Activated CD8-positive, alpha-beta T cell treated with anti-CD3 and anti-CD28 coated beads, Interleukin-2, amount 10 ng/mL, durations not matched to agents 7 days and 5 days (primary cell): ENCODE measurements at regions not wholly inside any gene's neighbourhood (a gene's known extent, or its start where the extent isn't known, plus 50 kb on each side); places are given as distances from the start of the nearest gene placed in this dataset.
"Not testable (repeated sequence)": the region's sequence is repeated elsewhere in the genome, so short reads cannot be mapped to it uniquely, and the experiment has no call there.

Experiments
- ATAC-seq: fragments of 150-1000 bp; cut with Tn5 transposase; one replicate; pipeline ENCODE4 v1.10.0; 2021; ENCODE audit warnings: moderate library complexity
- CTCF ChIA-PET: fragments of 350-600 bp; sonication (Branson Sonifier 250); formaldehyde crosslinking; loops from one replicate; lab custom pipeline; 2021; ENCODE audit warnings: antibody characterized with exemption; lab: Charles Lee
- POLR2A ChIA-PET: fragments of 350-600 bp; sonication (Branson Sonifier 250); formaldehyde crosslinking; loops from one replicate; lab custom pipeline; 2021; ENCODE audit warnings: antibody characterized with exemption; lab: Charles Lee
- DNase-seq: peaks from one replicate; pipeline ENCODE4 v3.0.0-alpha.2; 2020
- H3K27ac Mint-ChIP-seq: one replicate; pipeline ENCODE4 v1.8.0; 2021; ENCODE audit warnings: mild to moderate bottlenecking, mixed read lengths
- H3K27me3 Mint-ChIP-seq: one replicate; pipeline ENCODE4 v1.8.0; 2021; ENCODE audit warnings: low read depth, mixed read lengths
- H3K36me3 Mint-ChIP-seq: one replicate; pipeline ENCODE4 v1.8.0; 2021; ENCODE audit warnings: low read depth, mixed read lengths
- H3K4me1 Mint-ChIP-seq: one replicate; pipeline ENCODE4 v1.8.0; 2021; ENCODE audit warnings: low read depth, mixed read lengths
- H3K4me3 Mint-ChIP-seq: one replicate; pipeline ENCODE4 v1.8.0; 2021; ENCODE audit warnings: mild to moderate bottlenecking, mixed read lengths
- H3K9me3 Mint-ChIP-seq: one replicate; pipeline ENCODE4 v1.8.0; 2022; ENCODE audit warnings: mixed read lengths; ENCODE audit not compliant: insufficient read depth

GRCh38 chr9:97248252-97248651, 59.2 kb upstream of the CCDC180 start:
- H3K27ac Mint-ChIP-seq, POLR2A ChIA-PET, H3K4me3 Mint-ChIP-seq, H3K36me3 Mint-ChIP-seq, H3K27me3 Mint-ChIP-seq, H3K9me3 Mint-ChIP-seq, H3K4me1 Mint-ChIP-seq, ATAC-seq, DNase-seq: not testable (repeated sequence)
- CTCF ChIA-PET = interaction anchor here (1.5 kb wide), 1 partner anchor 392 kb away, joined by 4 read pairs; no protein-coding TSS in a partner anchor

DNA sequence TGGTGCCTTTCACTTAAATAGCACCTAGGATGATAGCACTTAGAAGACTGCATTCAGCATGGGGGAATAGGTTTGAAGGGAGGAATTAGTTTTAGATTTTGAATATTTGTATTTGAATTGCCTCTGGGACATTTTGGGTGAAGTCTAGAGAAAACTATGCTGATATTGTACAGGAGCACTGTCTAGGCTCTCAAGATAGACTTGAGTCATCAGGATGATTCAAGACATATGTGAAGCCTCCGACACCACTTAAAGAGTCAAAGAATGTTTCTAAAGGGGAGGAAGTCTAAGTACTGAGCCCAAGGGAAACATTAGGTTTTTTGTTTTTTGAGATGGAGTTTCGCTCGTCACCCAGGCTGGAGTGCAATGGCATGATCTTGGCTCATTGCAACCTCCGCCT, 63.9 kb upstream of the CCDC180 start:
- H3K27ac Mint-ChIP-seq = no peak overlapping the region
- no peak for DNase-seq
- ATAC-seq = no peak

GRCh38 chr9:97241430-97241829, 66.0 kb upstream of the CCDC180 start:
- H3K9me3 Mint-ChIP-seq, POLR2A ChIA-PET, H3K36me3 Mint-ChIP-seq, H3K27ac Mint-ChIP-seq, H3K27me3 Mint-ChIP-seq, H3K4me3 Mint-ChIP-seq, DNase-seq, ATAC-seq, CTCF ChIA-PET: not testable (repeated sequence)
- peaks cover 15% of the 10 kb centered on the region for H3K4me1 Mint-ChIP-seq

More for the DNA sequence above, 63.9 kb upstream of the CCDC180 start:
- POLR2A ChIA-PET = no interaction called here
- Mint-ChIP-seq H3K4me1 (peaks cover 11% of the 10 kb centered on the region), H3K27me3 (no peaks in the 10 kb centered on the region), H3K4me3 (no peak overlapping the region), H3K36me3 (peaks cover 3% of the 10 kb centered on the region), H3K9me3 (no peaks in the 10 kb centered on the region)
- CTCF ChIA-PET = no interaction called here

DNA sequence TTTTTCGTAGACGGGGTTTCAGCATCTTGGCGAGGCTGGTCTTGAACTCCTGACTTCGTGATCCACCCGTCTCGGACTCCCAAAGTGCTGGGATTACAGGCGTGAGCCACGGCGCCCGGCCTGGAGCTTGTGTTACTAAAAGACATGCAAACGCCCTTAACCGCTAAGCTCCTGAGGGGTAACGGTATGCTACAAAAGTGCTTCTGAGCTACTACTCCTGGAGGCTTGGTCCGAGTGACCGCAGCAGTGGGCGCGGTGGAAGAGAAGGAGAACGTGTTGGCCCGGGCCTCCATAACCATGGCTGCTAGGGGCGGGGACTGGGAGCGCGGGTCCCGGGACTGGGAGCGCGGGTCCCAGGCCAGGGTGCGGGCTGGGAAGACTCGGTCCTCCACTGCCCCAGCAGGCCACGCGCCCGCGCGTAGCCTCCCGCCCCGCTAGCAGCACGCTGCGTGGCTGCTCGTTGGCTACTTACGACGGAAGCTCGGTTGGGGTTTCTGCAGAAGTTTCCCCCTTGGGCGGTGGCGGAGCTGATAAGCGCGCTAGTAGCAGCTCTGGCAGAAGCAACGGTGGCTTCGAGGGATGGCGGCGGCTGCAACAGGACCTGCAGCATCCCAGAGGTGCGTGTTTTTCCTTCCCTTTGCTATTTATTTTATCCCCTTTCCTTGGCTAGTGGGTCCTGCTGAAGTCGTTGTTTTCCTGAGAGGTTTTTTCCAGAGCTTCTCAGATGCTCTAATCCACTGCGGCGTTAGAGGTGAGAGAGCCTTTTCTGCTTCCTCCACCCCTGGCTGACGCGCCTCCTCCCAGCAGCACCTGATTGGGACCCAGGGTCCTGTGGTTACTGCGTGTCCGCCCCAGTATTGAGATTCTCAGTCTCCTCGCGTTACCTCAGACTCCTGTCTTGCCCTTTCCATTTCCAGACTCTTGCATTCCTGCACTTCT, 69.2 kb upstream of the CCDC180 start:
- DNase-seq (peak; percentile 90), ATAC-seq (peak; percentile 95)
- H3K4me3 Mint-ChIP-seq = peak overlapping the region; percentile 91
- H3K27ac Mint-ChIP-seq = peak overlapping the region; percentile 96
- H3K9me3 Mint-ChIP-seq = no peaks in the 10 kb centered on the region
- H3K36me3 Mint-ChIP-seq = no peaks in the 10 kb centered on the region
- CTCF ChIA-PET = interaction anchor here (0.6 to 2.1 kb wide), 9 partner anchors 15 to 385 kb away, joined by 3 to 9 read pairs (median 3); partner anchors contain the start of gene ZNF782
- H3K4me1 Mint-ChIP-seq = peaks cover 15% of the 10 kb centered on the region
- no peaks in the 10 kb centered on the region for H3K27me3 Mint-ChIP-seq
- POLR2A ChIA-PET = interaction anchor here (0.6 to 1.0 kb wide), 2 partner anchors 15 to 582 kb away, joined by 3 read pairs; no protein-coding TSS in a partner anchor

DNA sequence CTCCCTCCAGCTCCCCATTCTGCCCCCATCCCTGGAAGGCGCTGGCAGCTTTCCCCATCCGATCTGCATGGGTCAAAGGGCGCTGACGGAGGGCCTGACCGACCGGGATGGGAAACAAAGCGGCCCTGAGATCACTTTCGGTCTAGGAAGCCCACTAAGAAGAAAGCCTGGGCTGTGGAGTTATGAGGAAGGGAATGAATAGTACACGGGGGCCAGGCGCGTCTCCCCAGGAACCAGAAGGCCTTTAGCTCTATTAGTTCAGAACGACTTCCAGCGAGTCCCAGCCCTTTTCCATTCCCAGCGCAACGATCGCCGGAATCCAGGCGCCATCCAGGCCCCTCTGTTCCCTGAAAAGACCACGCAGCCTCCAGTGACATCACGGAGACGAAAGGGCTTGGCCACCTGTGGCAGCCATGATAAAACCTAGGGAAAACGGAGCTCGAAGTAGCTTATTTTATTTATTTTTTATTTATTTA, 70.1 kb upstream of the CCDC180 start:
- DNase-seq = no peak

GRCh38 chr9:97233009-97233400, 74.5 kb upstream of the CCDC180 start:
- POLR2A ChIA-PET, CTCF ChIA-PET, H3K4me3 Mint-ChIP-seq: not testable (repeated sequence)

More for the DNA sequence above, 70.1 kb upstream of the CCDC180 start:
- H3K4me1 Mint-ChIP-seq = peaks cover 15% of the 10 kb centered on the region
- H3K36me3 Mint-ChIP-seq = no peaks in the 10 kb centered on the region
- H3K27ac Mint-ChIP-seq = peak overlapping the region; percentile 78
- H3K4me3 Mint-ChIP-seq = peak overlapping the region; percentile 91
- H3K9me3 Mint-ChIP-seq = no peaks in the 10 kb centered on the region
- ChIA-PET CTCF (interaction anchor here (1.0 to 2.1 kb wide), 7 partner anchors 15 to 381 kb away, joined by 3 to 9 read pairs (median 3); no protein-coding TSS in a partner anchor), POLR2A (no interaction called here)
- H3K27me3 Mint-ChIP-seq = no peaks in the 10 kb centered on the region
- ATAC-seq = no peak

DNA sequence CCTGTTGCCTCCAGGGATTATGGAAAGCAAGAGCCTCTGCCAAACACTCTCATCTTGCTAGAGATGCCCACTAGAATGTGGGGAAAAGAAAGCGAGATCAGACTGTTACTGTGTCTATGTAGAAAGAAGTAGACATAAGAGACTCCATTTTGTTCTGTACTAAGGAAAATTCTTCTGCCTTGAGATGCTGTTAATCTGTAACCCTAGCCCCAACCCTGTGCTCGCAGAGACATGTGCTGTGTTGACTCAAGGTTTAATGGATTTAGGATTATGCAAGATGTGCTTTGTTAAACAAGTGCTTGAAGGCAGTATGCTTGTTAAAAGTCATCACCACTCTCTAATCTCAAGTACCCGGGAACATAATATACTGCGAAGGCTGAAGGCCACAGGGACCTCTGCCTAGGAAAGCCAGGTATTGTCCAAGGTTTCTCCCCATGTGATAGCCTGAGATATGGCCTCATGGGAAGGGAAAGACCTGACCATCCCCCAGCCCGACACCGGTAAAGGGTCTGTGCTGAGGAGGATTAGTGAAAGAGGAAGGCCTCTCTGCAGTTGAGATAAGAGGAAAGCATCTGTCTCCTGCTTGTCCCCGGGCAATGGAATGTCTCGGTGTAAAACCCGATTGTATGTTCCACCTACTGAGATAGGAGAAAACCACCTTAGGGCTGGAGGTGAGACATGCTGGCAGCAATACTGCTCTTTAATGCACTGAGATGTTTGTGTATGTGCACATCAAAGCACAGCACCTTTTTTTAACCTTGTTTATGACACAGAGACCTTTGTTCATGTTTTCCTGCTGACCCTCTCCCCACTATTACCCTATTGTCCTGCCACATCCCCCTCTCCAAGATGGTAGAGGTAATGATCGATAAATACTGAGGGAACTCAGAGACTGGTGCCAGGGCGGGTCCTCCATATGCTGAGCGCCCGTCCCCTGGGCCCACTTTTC, 75.1 kb upstream of the CCDC180 start:
- ATAC-seq, H3K36me3 Mint-ChIP-seq, H3K4me1 Mint-ChIP-seq, DNase-seq, POLR2A ChIA-PET, CTCF ChIA-PET, H3K9me3 Mint-ChIP-seq, H3K27me3 Mint-ChIP-seq, H3K27ac Mint-ChIP-seq, H3K4me3 Mint-ChIP-seq: not testable (repeated sequence)

More at GRCh38 chr9:97233009-97233400, 74.5 kb upstream of the CCDC180 start:
- ATAC-seq, H3K9me3 Mint-ChIP-seq, H3K27ac Mint-ChIP-seq, H3K36me3 Mint-ChIP-seq, DNase-seq, H3K4me1 Mint-ChIP-seq, H3K27me3 Mint-ChIP-seq: not testable (repeated sequence)

DNA sequence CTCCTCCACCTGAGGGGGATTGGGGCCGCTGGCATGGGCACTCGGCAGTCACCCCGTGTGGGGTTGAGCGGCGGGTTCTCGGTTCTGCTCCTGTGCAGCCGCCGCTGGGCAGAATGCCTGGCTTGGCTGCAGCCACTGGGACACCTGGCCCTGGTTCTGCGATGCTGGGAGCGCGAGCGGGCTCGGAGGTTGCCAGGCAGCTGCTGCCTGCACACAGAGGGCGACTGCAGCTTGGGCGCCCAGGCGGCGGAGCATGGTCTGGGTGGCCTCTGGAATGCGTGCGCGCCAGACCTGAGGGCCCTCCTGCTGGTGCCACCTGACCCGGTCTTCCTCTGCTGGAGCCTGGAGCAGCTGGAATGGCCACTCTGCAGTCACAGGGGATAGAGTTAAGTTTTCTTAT, 85.1 kb upstream of the CCDC180 start:
- CTCF ChIA-PET = interaction anchor here (0.9 to 1.6 kb wide), 3 partner anchors 16 to 368 kb away, joined by 3 to 5 read pairs (median 4); partner anchors contain the start of gene ZNF782
- H3K4me3 Mint-ChIP-seq = peak overlapping the region; percentile 8
- DNase-seq, H3K36me3 Mint-ChIP-seq, H3K9me3 Mint-ChIP-seq, H3K4me1 Mint-ChIP-seq, H3K27ac Mint-ChIP-seq, POLR2A ChIA-PET, ATAC-seq: not testable (repeated sequence)
- peaks cover 48% of the 10 kb centered on the region for H3K27me3 Mint-ChIP-seq

- POLR2A ChIA-PET = interaction anchor here (0.5 kb wide), 1 partner anchor 78 kb away, joined by 3 read pairs; no protein-coding TSS in a partner anchor
- peaks cover 48% of the 10 kb centered on the region for H3K27me3 Mint-ChIP-seq
- DNase-seq (peak; percentile 71), ATAC-seq (peak; percentile 98)
- H3K27ac Mint-ChIP-seq, H3K4me1 Mint-ChIP-seq, H3K9me3 Mint-ChIP-seq, H3K36me3 Mint-ChIP-seq: not testable (repeated sequence)
- CTCF ChIA-PET = interaction anchor here (1.0 to 1.6 kb wide), 4 partner anchors 16 to 377 kb away, joined by 3 to 5 read pairs (median 4); partner anchors contain the start of gene ZNF782
- peak overlapping the region; percentile 73 for H3K4me3 Mint-ChIP-seq
Observed at GRCh38 chr9:97221478-97222355, 85.7 kb upstream of the CCDC180 start.

GRCh38 chr9:97220894-97221477, 86.5 kb upstream of the CCDC180 start:
- Mint-ChIP-seq H3K4me3 (peak overlapping the region; percentile 73), H3K27ac (peak overlapping the region; percentile 55), H3K9me3 (no peaks in the 10 kb centered on the region), H3K4me1 (peaks cover 10% of the 10 kb centered on the region), H3K36me3 (no peaks in the 10 kb centered on the region), H3K27me3 (peaks cover 47% of the 10 kb centered on the region)
- POLR2A ChIA-PET = interaction anchor here (0.5 kb wide), 1 partner anchor 79 kb away, joined by 3 read pairs; no protein-coding TSS in a partner anchor
- DNase-seq = no peak
- CTCF ChIA-PET = interaction anchor here (1.0 to 1.6 kb wide), 4 partner anchors 17 to 378 kb away, joined by 3 to 5 read pairs (median 4); partner anchors contain the start of gene ZNF782
- peak; percentile 35 for ATAC-seq
